ENCODE measurements at regions not wholly inside any gene's neighbourhood (a gene's known extent, or its start where the extent isn't known, plus 50 kb on each side); places are given as distances from the start of the nearest gene placed in this dataset.

- Mint-ChIP-seq H3K4me1 (no peaks in the 10 kb centered on the region), H3K27ac (no peak overlapping the region), H3K9me3 (no peaks in the 10 kb centered on the region), H3K4me3 (no peak overlapping the region), H3K27me3 (peaks cover 1 to 15% (median 13%) of the 10 kb centered on the region in 5 donors), H3K36me3 (no peaks in the 10 kb centered on the region)
- POLR2A ChIA-PET = no interaction called here
- no peak for DNase-seq
- ATAC-seq = no peak
Observed at GRCh38 chr1:14065486-14065885, 365.5 kb downstream of the PRDM2 start.

- DNase-seq (no peak), ATAC-seq (no peak)
- Mint-ChIP-seq H3K4me3 (no peak overlapping the region), H3K4me1 (no peaks in the 10 kb centered on the region), H3K27me3 (peaks cover 0 to 7% (median 4%) of the 10 kb centered on the region in 5 donors), H3K36me3 (no peaks in the 10 kb centered on the region), H3K27ac (no peak overlapping the region), H3K9me3 (no peaks in the 10 kb centered on the region)
- POLR2A ChIA-PET = no interaction called here
Observed at GRCh38 chr1:14067036-14067435, 367.0 kb downstream of the PRDM2 start.

GRCh38 chr1:14067711-14068110, 367.7 kb downstream of the PRDM2 start:
- no peaks in the 10 kb centered on the region for H3K4me1 Mint-ChIP-seq
- no peak for ATAC-seq
- peaks cover 0 to 7% (median 4%) of the 10 kb centered on the region in 5 donors for H3K27me3 Mint-ChIP-seq
- DNase-seq = no peak
- POLR2A ChIA-PET = no interaction called here
- H3K9me3 Mint-ChIP-seq = no peaks in the 10 kb centered on the region
- no peak overlapping the region for H3K27ac Mint-ChIP-seq
- H3K36me3 Mint-ChIP-seq = no peaks in the 10 kb centered on the region
- H3K4me3 Mint-ChIP-seq = no peak overlapping the region

GRCh38 chr1:14071581-14071980, 371.6 kb downstream of the PRDM2 start:
- ATAC-seq = no peak
- Mint-ChIP-seq H3K4me1 (no peaks in the 10 kb centered on the region), H3K27me3 (peaks cover 0 to 22% (median 2%) of the 10 kb centered on the region in 5 donors), H3K27ac (no peak overlapping the region), H3K9me3 (peaks cover 0 to 1% (median 0%) of the 10 kb centered on the region in 9 donors), H3K4me3 (no peak overlapping the region), H3K36me3 (no peaks in the 10 kb centered on the region)
- DNase-seq = no peak
- POLR2A ChIA-PET = no interaction called here

- Mint-ChIP-seq H3K36me3 (no peaks in the 10 kb centered on the region), H3K4me1 (no peaks in the 10 kb centered on the region), H3K9me3 (peaks cover 0 to 2% (median 0%) of the 10 kb centered on the region in 9 donors), H3K27me3 (peaks cover 0 to 15% (median 1%) of the 10 kb centered on the region in 5 donors), H3K4me3 (no peak overlapping the region), H3K27ac (no peak overlapping the region)
- no peak for ATAC-seq
- no peak for DNase-seq
- POLR2A ChIA-PET = no interaction called here
Observed at GRCh38 chr1:14080653-14081052, 380.7 kb downstream of the PRDM2 start.

- H3K4me3 Mint-ChIP-seq = no peak overlapping the region
- POLR2A ChIA-PET = no interaction called here
- peaks cover 0 to 8% (median 1%) of the 10 kb centered on the region in 5 donors for H3K27me3 Mint-ChIP-seq
- DNase-seq (no peak), ATAC-seq (no peak)
- no peaks in the 10 kb centered on the region for H3K9me3 Mint-ChIP-seq
- no peak overlapping the region for H3K27ac Mint-ChIP-seq
- no peaks in the 10 kb centered on the region for H3K36me3 Mint-ChIP-seq
- no peaks in the 10 kb centered on the region for H3K4me1 Mint-ChIP-seq
Observed at GRCh38 chr1:14082331-14082730, 382.3 kb downstream of the PRDM2 start.

- H3K27ac Mint-ChIP-seq = no peak overlapping the region
- POLR2A ChIA-PET = no interaction called here
- no peak overlapping the region for H3K4me3 Mint-ChIP-seq
- H3K4me1 Mint-ChIP-seq = no peaks in the 10 kb centered on the region
- ATAC-seq (no peak), DNase-seq (no peak)
- no peaks in the 10 kb centered on the region for H3K36me3 Mint-ChIP-seq
- peaks cover 0 to 8% (median 1%) of the 10 kb centered on the region in 5 donors for H3K27me3 Mint-ChIP-seq
- H3K9me3 Mint-ChIP-seq = peaks cover 0 to 2% (median 0%) of the 10 kb centered on the region in 9 donors
Observed at GRCh38 chr1:14083277-14083676, 383.3 kb downstream of the PRDM2 start.

- H3K9me3 Mint-ChIP-seq = peaks cover 0 to 2% (median 0%) of the 10 kb centered on the region in 9 donors
- peaks cover 0 to 8% (median 1%) of the 10 kb centered on the region in 5 donors for H3K27me3 Mint-ChIP-seq
- H3K27ac Mint-ChIP-seq = no peak overlapping the region
- no peak for ATAC-seq
- H3K4me1 Mint-ChIP-seq = no peaks in the 10 kb centered on the region
- no peak overlapping the region for H3K4me3 Mint-ChIP-seq
- POLR2A ChIA-PET = no interaction called here
- no peak for DNase-seq
- no peaks in the 10 kb centered on the region for H3K36me3 Mint-ChIP-seq
Observed at GRCh38 chr1:14083706-14084105, 383.7 kb downstream of the PRDM2 start.

- Mint-ChIP-seq H3K4me3 (no peak overlapping the region), H3K9me3 (peaks cover 0 to 19% (median 10%) of the 10 kb centered on the region in 9 donors), H3K27me3 (peaks cover 10 to 41% (median 26%) of the 10 kb centered on the region in 5 donors), H3K27ac (no peak overlapping the region), H3K4me1 (no peaks in the 10 kb centered on the region), H3K36me3 (peaks cover 0 to 13% (median 0%) of the 10 kb centered on the region in 3 donors)
- POLR2A ChIA-PET = no interaction called here
- ATAC-seq (no peak), DNase-seq (no peak)
Observed at GRCh38 chr1:14090062-14090461, 390.1 kb downstream of the PRDM2 start.

GRCh38 chr1:14090531-14090930, 390.5 kb downstream of the PRDM2 start:
- ATAC-seq = no peak
- Mint-ChIP-seq H3K9me3 (peaks cover 0 to 19% (median 10%) of the 10 kb centered on the region in 9 donors), H3K4me1 (no peaks in the 10 kb centered on the region), H3K27me3 (peaks cover 10 to 41% (median 27%) of the 10 kb centered on the region in 5 donors), H3K4me3 (no peak overlapping the region), H3K27ac (no peak overlapping the region), H3K36me3 (peaks cover 0 to 13% (median 0%) of the 10 kb centered on the region in 3 donors)
- DNase-seq = no peak
- POLR2A ChIA-PET = no interaction called here

GRCh38 chr1:14094611-14095400, 394.8 kb downstream of the PRDM2 start:
- Mint-ChIP-seq H3K4me3 (no peak overlapping the region), H3K27me3 (peaks cover 13 to 64% (median 37%) of the 10 kb centered on the region in 5 donors), H3K27ac (no peak overlapping the region), H3K36me3 (peaks cover 0 to 13% (median 0%) of the 10 kb centered on the region in 3 donors), H3K9me3 (peaks cover 0 to 15% (median 10%) of the 10 kb centered on the region in 9 donors), H3K4me1 (no peaks in the 10 kb centered on the region)
- ATAC-seq (no peak), DNase-seq (peak in 2 of 10 donors; percentile 6 to 7)
- POLR2A ChIA-PET = no interaction called here

GRCh38 chr1:14098294-14098913, 398.4 kb downstream of the PRDM2 start:
- ATAC-seq = no peak
- no peak overlapping the region for H3K27ac Mint-ChIP-seq

GRCh38 chr1:14100444-14100843, 400.5 kb downstream of the PRDM2 start:
- POLR2A ChIA-PET = no interaction called here
- Mint-ChIP-seq H3K36me3 (no peaks in the 10 kb centered on the region), H3K27me3 (peaks cover 8 to 65% (median 22%) of the 10 kb centered on the region in 5 donors), H3K4me3 (no peak overlapping the region), H3K27ac (no peak overlapping the region), H3K4me1 (no peaks in the 10 kb centered on the region), H3K9me3 (peaks cover 0 to 2% (median 0%) of the 10 kb centered on the region in 9 donors)
- ATAC-seq = no peak
- no peak for DNase-seq

More at GRCh38 chr1:14098294-14098913, 398.4 kb downstream of the PRDM2 start:
- Mint-ChIP-seq H3K4me3 (no peak overlapping the region), H3K27me3 (peaks cover 7 to 57% (median 22%) of the 10 kb centered on the region in 5 donors), H3K36me3 (no peaks in the 10 kb centered on the region), H3K9me3 (peaks cover 0 to 2% (median 0%) of the 10 kb centered on the region in 9 donors), H3K4me1 (no peaks in the 10 kb centered on the region)
- no peak for DNase-seq
- POLR2A ChIA-PET = no interaction called here

Data from naive thymus-derived CD8-positive, alpha-beta T cell (primary cell).